ENCODE measurements at regions not wholly inside any gene's neighbourhood (a gene's known extent, or its start where the extent isn't known, plus 50 kb on each side); places are given as distances from the start of the nearest gene placed in this dataset.

GRCh38 chr5:167616043-167616890 lies 675.2 kb upstream of the WWC1 start:
- TF ChIP-seq, protein P1, sequence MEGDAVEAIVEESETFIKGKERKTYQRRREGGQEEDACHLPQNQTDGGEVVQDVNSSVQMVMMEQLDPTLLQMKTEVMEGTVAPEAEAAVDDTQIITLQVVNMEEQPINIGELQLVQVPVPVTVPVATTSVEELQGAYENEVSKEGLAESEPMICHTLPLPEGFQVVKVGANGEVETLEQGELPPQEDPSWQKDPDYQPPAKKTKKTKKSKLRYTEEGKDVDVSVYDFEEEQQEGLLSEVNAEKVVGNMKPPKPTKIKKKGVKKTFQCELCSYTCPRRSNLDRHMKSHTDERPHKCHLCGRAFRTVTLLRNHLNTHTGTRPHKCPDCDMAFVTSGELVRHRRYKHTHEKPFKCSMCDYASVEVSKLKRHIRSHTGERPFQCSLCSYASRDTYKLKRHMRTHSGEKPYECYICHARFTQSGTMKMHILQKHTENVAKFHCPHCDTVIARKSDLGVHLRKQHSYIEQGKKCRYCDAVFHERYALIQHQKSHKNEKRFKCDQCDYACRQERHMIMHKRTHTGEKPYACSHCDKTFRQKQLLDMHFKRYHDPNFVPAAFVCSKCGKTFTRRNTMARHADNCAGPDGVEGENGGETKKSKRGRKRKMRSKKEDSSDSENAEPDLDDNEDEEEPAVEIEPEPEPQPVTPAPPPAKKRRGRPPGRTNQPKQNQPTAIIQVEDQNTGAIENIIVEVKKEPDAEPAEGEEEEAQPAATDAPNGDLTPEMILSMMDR (conservative IDR thresholded peaks at IDR 0.05; ENCODE audit: control insufficient read depth, insufficient read depth, low read depth, low read length), result no peak
- H3K4me3 ChIP-seq (ENCODE audit: control insufficient read depth, low read depth, low read length), result no peak overlapping the region
- DNase-seq (ENCODE audit: low read depth), result no peak

GRCh38 chr5:167623354-167623753 lies 668.1 kb upstream of the WWC1 start:
- TF ChIP-seq, protein P1 (conservative IDR thresholded peaks at IDR 0.05; ENCODE audit: control insufficient read depth, insufficient read depth, low read depth, low read length), result no peak
- no peak for DNase-seq (ENCODE audit: low read depth)

DNA sequence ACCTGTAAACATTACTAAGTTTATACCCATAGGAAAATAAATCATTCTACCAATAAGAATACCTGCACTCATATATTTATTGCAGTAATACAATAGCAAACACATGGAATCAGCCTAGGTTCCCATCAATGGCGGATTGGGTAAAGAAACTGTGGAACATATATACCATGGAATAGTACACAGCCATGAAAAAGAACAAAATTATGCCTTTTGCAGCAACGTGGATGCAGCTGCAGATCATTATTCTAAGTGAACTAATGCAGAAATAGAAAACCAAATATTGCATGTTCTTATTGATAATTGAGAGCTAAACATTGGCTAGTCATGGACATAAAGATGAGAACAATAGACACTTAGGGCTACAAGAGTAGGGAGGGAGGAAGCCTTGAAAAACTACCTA lies 667.4 kb upstream of the WWC1 start:
- DNase-seq (ENCODE audit: low read depth), result no peak
- TF ChIP-seq, protein P1 (conservative IDR thresholded peaks at IDR 0.05; ENCODE audit: control insufficient read depth, insufficient read depth, low read depth, low read length), result no peak
- no peak overlapping the region for H3K4me3 ChIP-seq (ENCODE audit: control insufficient read depth, low read depth, low read length)

More at GRCh38 chr5:167623354-167623753, 668.1 kb upstream of the WWC1 start:
- H3K4me3 ChIP-seq (ENCODE audit: control insufficient read depth, low read depth, low read length), result no peak overlapping the region

DNA sequence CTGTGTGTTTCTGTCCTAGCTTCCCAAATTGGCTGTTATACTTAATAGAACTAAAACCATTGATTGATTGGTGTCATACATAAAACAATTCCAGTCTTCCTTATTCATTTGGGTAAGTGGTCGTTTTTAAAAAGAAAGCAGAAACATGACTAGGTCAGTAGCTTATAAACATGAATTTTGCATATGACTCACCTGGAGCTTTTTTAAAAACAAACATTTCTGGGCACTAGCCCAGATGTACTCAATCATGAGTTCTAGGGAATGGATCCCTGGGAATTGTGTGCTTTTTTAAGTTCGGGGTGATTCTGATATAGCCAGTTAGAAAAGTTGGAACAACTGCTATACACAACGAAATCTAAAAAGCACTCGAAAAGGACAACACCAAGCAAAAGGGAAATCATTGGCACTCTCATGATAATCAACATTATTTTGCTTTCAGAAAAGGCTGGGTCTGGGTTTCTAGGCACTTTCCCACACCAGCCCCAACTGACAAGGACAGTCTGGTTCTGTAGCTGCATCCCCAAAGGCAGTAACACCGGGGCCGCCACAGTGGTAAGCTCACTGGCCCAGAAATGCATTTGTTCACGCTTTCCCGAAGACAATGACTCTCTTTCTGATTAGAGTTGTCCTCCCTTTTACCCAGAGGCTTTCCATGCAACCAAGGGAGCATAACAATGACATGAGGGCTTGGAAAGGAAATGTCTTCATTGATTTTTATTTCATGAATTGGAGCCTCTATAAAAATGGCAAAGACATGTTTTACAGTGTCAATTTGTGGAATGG lies 664.9 kb upstream of the WWC1 start:
- TF ChIP-seq, protein P1 (conservative IDR thresholded peaks at IDR 0.05; ENCODE audit: control insufficient read depth, insufficient read depth, low read depth, low read length), result no peak
- peak; percentile 66 for DNase-seq (ENCODE audit: low read depth)
- H3K4me3 ChIP-seq (ENCODE audit: control insufficient read depth, low read depth, low read length), result no peak overlapping the region

GRCh38 chr5:167629634-167630033 lies 661.8 kb upstream of the WWC1 start:
- DNase-seq (ENCODE audit: low read depth), result no peak
- H3K4me3 ChIP-seq (ENCODE audit: control insufficient read depth, low read depth, low read length), result no peak overlapping the region
- TF ChIP-seq, protein P1 (conservative IDR thresholded peaks at IDR 0.05; ENCODE audit: control insufficient read depth, insufficient read depth, low read depth, low read length), result no peak

- no peak overlapping the region for H3K4me3 ChIP-seq (ENCODE audit: control insufficient read depth, low read depth, low read length)
- TF ChIP-seq, protein P1 (conservative IDR thresholded peaks at IDR 0.05; ENCODE audit: control insufficient read depth, insufficient read depth, low read depth, low read length), result no peak
- DNase-seq (ENCODE audit: low read depth), result no peak
Measured at GRCh38 chr5:167631191-167631590, 660.3 kb upstream of the WWC1 start.
